ENCODE measurements at regions not wholly inside any gene's neighbourhood (a gene's known extent, or its start where the extent isn't known, plus 50 kb on each side); places are given as distances from the start of the nearest gene placed in this dataset.

- no peak for TF ChIP-seq CTCF (IDR thresholded peaks at IDR 0.05; ENCODE audit: borderline replicate concordance, extremely low read depth, insufficient read depth)
- Histone ChIP-seq H3K4me3 (ENCODE audit: low read length in 3 of 3) (no peak overlapping the region), H3K4me1 (ENCODE audit: control insufficient read depth in 2 of 3, insufficient read depth in 2 of 3, low read depth in 1 of 3, low read length in 3 of 3) (no peaks in the 10 kb centered on the region), H3K27ac (ENCODE audit: low read depth in 2 of 2, low read length in 2 of 2) (no peak overlapping the region), H3K27me3 (ENCODE audit: control insufficient read depth, insufficient read depth, low read length) (no peaks in the 10 kb centered on the region), H3K9me3 (ENCODE audit: control insufficient read depth in 2 of 3, insufficient read depth in 1 of 3, low read length in 3 of 3) (no peaks in the 10 kb centered on the region), H3K9ac (ENCODE audit: low read length in 3 of 3) (no peak overlapping the region), H3K36me3 (ENCODE audit: control insufficient read depth in 2 of 3, insufficient read depth in 3 of 3, low read length in 3 of 3) (no peaks in the 10 kb centered on the region)
- DNase-seq = no peak
- intact Hi-C loops (cut with DNase I) = no loop called here
- FAIRE-seq = no peak
Observed at GRCh38 chr18:64888956-64889355, 740.1 kb upstream of the LINC00305 start.

GRCh38 chr18:64886995-64887394 is 738.1 kb upstream of the LINC00305 start:
- H3K27me3 ChIP-seq (ENCODE audit: control insufficient read depth, insufficient read depth, low read length) = no peaks in the 10 kb centered on the region
- no peaks in the 10 kb centered on the region for H3K4me1 ChIP-seq (ENCODE audit: control insufficient read depth in 2 of 3, insufficient read depth in 2 of 3, low read depth in 1 of 3, low read length in 3 of 3)
- H3K4me3 ChIP-seq (ENCODE audit: low read length in 3 of 3) = no peak overlapping the region
- no peak overlapping the region for H3K27ac ChIP-seq (ENCODE audit: low read depth in 2 of 2, low read length in 2 of 2)
- intact Hi-C loops (cut with DNase I) = no loop called here
- FAIRE-seq (no peak), DNase-seq (no peak)
- H3K9me3 ChIP-seq (ENCODE audit: control insufficient read depth in 2 of 3, insufficient read depth in 1 of 3, low read length in 3 of 3) = no peaks in the 10 kb centered on the region
- no peak for TF ChIP-seq CTCF (IDR thresholded peaks at IDR 0.05; ENCODE audit: borderline replicate concordance, extremely low read depth, insufficient read depth)
- no peak overlapping the region for H3K9ac ChIP-seq (ENCODE audit: low read length in 3 of 3)
- H3K36me3 ChIP-seq (ENCODE audit: control insufficient read depth in 2 of 3, insufficient read depth in 3 of 3, low read length in 3 of 3) = no peaks in the 10 kb centered on the region

- intact Hi-C loops (cut with DNase I) = no loop called here
- no peak overlapping the region for H3K4me3 ChIP-seq (ENCODE audit: low read length in 3 of 3)
- H3K36me3 ChIP-seq (ENCODE audit: control insufficient read depth in 2 of 3, insufficient read depth in 3 of 3, low read length in 3 of 3) = no peaks in the 10 kb centered on the region
- TF ChIP-seq CTCF (IDR thresholded peaks at IDR 0.05; ENCODE audit: borderline replicate concordance, extremely low read depth, insufficient read depth) = no peak
- H3K27me3 ChIP-seq (ENCODE audit: control insufficient read depth, insufficient read depth, low read length) = no peaks in the 10 kb centered on the region
- no peak overlapping the region for H3K9ac ChIP-seq (ENCODE audit: low read length in 3 of 3)
- H3K9me3 ChIP-seq (ENCODE audit: control insufficient read depth in 2 of 3, insufficient read depth in 1 of 3, low read length in 3 of 3) = no peaks in the 10 kb centered on the region
- FAIRE-seq = no peak
- H3K4me1 ChIP-seq (ENCODE audit: control insufficient read depth in 2 of 3, insufficient read depth in 2 of 3, low read depth in 1 of 3, low read length in 3 of 3) = no peaks in the 10 kb centered on the region
- DNase-seq = peak in 3 of 5 donors; percentile 9 to 83 (median 51)
- no peak overlapping the region for H3K27ac ChIP-seq (ENCODE audit: low read depth in 2 of 2, low read length in 2 of 2)
Observed at GRCh38 chr18:64882896-64883295, 734.0 kb upstream of the LINC00305 start.

GRCh38 chr18:64876833-64877232 is 727.9 kb upstream of the LINC00305 start:
- Histone ChIP-seq H3K9me3 (ENCODE audit: control insufficient read depth in 2 of 3, insufficient read depth in 1 of 3, low read length in 3 of 3) (no peaks in the 10 kb centered on the region), H3K36me3 (ENCODE audit: control insufficient read depth in 2 of 3, insufficient read depth in 3 of 3, low read length in 3 of 3) (no peaks in the 10 kb centered on the region)

More at GRCh38 chr18:64876833-64877232, 727.9 kb upstream of the LINC00305 start:
- Histone ChIP-seq H3K4me1 (ENCODE audit: control insufficient read depth in 2 of 3, insufficient read depth in 2 of 3, low read depth in 1 of 3, low read length in 3 of 3) (no peaks in the 10 kb centered on the region), H3K9ac (ENCODE audit: low read length in 3 of 3) (no peak overlapping the region), H3K27ac (ENCODE audit: low read depth in 2 of 2, low read length in 2 of 2) (no peak overlapping the region), H3K27me3 (ENCODE audit: control insufficient read depth, insufficient read depth, low read length) (no peaks in the 10 kb centered on the region), H3K4me3 (ENCODE audit: low read length in 3 of 3) (no peak overlapping the region)
- DNase-seq (no peak), FAIRE-seq (no peak)
- TF ChIP-seq CTCF (IDR thresholded peaks at IDR 0.05; ENCODE audit: borderline replicate concordance, extremely low read depth, insufficient read depth) = no peak
- intact Hi-C loops (cut with DNase I) = no loop called here

Measured in kidney (tissue), 13 donors.